AG04449 (cell line): ENCODE measurements at regions not wholly inside any gene's neighbourhood (a gene's known extent, or its start where the extent isn't known, plus 50 kb on each side); places are given as distances from the start of the nearest gene placed in this dataset.
A peak's percentile ranks its signal among the peaks of the same experiment; 100 is the strongest.
"Not testable (repeated sequence)": the region's sequence is repeated elsewhere in the genome, so short reads cannot be mapped to it uniquely, and the experiment has no call there.

Source experiments
- CTCF ChIA-PET: fragments of 350-600 bp; formaldehyde crosslinking; extraction: SDS; loops from one replicate; lab custom pipeline; 2021; ENCODE audit warnings: antibody characterized with exemption; lab: Yijun Ruan, JAX
- POLR2A ChIA-PET: fragments of 400-600, 350-600 bp; formaldehyde crosslinking; extraction: SDS; loops from one replicate; lab custom pipeline; 2020; ENCODE audit warnings: antibody characterized with exemption, inconsistent platforms; lab: Yijun Ruan, JAX
- DNase-seq: peaks from one replicate; pipeline ENCODE4 v3.0.0-alpha.2; 2010; ENCODE audit warnings: low read depth, low spot score
- H3K4me3 ChIP-seq: 2 replicates; pipeline ENCODE4 v1.5.1; 2011; ENCODE audit warnings: low read depth, mild to moderate bottlenecking, control low read depth, low read length

DNA sequence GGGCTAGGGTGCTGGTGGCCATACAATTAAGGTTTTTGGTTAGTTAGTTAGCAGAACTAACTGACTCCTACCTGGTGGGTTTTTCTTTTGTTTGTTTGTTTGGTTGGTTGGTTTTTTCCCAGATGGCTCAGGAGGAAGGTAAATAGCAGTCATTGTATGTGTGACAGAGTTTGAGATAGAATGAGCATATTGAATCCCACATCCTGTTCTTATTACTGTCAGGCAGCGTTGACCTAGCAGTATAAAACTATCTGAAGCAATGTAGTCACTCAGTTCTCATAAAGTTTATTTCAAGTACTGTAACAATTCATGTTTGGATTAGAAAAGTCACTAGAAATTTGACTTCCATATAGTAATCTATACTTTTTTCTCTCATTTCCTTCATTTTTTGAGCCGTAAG is 113.5 kb upstream of the NBPF19 start:
- CTCF ChIA-PET, DNase-seq, H3K4me3 ChIP-seq, POLR2A ChIA-PET: not testable (repeated sequence)

DNA sequence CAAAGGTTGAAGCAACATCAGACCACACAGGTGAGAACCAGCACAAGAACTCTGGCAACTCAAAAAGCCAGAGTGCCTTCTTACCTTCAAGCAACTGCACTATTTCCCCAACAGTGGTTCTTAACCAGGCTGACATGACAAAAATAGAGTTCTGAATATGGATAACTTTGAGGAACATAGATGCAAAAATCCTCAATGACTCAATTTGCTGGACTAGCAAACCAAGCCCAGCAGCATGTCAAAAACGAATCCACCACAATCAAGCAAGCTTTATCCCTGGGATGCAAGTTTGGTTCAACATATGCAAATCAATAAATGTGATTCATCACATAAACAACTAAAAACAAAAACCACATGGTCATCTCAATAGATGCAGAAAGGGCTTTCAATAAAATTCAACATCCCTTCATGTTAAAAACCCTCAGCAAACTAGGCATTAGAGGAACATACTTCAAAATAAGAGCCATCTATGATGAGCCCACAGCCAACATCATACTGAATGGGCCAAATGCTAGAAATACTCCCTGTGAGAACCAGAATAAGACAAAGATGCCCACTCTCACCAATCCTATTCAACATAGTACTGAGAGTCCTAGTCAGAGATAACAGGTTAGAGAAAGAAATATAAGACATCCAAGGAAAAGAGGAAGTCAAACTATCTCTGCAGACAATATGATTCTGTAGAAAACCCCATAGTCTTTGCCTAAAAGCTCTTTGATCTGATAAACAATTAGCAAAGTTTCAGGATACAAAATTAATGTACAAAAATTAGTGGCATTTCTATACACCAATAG is 110.5 kb upstream of the NBPF19 start:
- DNase-seq, CTCF ChIA-PET, POLR2A ChIA-PET, H3K4me3 ChIP-seq: not testable (repeated sequence)

DNA sequence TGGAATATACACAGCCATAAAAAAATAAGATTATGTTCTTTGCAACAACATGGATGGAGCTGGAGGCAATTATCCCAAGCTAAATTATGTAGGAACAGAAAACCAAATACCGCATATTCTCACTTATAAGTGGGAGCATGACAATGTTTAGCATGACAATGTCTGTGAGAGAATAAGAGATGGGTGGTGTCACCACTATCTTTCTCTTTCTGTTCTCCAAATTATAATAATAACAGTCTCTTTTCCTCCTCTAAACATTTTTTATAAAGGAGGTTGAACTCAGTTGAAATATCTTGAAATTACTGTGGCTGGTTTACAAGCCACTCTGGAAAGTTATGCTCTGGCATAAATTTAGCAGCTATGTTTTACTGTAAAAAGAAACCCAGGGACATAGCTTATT is 108.4 kb upstream of the NBPF19 start:
- CTCF ChIA-PET, result not testable (repeated sequence)

DNA sequence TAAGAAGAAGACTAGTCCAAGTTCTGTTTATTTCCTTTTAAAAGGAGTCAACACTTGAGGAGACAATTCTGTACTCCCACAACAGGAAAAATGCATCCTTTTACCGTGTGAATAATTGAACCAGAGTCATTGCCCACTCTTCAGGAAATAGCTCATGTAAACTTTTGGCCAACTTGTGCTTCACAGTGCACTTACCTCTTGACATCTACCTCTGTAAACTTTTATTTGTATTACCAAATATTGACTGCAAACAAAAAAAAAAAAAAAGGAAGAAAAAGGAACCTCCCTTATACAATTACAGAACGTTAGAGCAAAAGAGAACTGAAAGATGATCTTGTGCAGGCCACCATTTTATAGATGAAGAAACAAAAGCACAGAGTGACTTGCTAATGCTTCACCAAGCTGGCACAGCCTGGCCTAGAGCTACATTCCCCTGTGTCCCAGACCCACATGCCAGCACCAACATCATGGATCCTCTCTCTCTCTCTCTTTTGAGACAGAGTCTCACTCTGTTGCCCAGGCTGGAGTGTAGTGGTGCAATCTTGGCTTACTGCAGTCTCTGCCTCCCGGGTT is 107.3 kb upstream of the NBPF19 start:
- DNase-seq, POLR2A ChIA-PET, H3K4me3 ChIP-seq, CTCF ChIA-PET: not testable (repeated sequence)

More for the DNA sequence above, 108.4 kb upstream of the NBPF19 start:
- H3K4me3 ChIP-seq, DNase-seq, POLR2A ChIA-PET: not testable (repeated sequence)

DNA sequence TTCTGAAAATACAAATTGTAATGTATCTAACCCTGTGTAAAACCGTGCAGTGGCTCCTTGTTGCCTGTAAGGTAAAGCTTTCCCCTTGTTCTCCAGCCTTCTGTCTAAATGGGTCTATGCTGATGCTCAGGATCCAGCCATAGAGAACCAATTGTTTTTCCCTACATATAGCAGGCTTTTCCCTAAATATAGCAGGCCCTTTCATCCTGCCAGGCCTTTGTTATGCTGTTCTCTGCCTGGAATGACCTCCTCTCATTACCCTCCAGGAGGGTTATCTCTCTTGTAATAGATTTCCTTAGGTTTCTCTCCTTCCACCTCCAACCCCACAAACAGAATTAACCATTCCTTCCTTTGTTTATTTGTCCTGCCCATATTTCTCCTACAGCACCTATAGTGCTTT is 106.5 kb upstream of the NBPF19 start:
- DNase-seq, CTCF ChIA-PET, POLR2A ChIA-PET, H3K4me3 ChIP-seq: not testable (repeated sequence)

DNA sequence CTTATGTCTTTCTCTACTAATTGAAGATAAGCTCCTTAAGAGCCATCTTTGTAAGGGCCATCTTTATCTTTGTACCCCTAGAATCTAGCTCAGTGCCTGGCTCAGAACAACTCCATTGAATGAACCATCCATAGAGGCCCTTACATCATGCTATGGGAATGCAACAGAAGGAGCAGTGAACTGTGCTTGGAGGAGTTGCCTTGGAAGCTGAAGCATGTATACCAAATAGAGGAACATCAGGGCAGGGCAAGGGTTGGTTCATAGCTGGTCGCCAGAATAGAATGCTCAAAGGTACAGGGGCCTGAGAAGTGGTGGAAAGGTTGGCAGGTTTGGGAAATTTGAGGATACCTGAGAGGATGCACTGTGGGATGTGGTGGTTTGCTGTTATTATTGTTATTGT is 105.8 kb upstream of the NBPF19 start:
- DNase-seq, H3K4me3 ChIP-seq, CTCF ChIA-PET, POLR2A ChIA-PET: not testable (repeated sequence)

DNA sequence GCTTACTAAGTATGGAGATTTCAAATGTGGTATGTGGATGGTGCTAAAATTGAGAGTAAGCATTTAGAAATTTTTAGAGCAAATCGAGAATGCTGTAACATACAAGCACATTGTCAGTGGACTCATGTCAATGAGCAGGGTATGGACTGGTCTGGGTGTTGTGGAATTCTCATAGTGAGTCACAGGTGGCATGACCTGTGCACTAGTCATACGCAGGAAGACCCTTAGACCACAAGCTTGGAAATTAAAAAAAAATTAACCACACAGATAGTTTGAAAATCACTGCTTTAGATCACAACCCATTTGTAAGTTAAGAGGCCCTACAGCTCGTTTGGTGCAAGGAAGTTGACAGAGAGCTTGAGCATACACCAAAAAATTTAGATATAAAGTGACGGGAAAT is 102.9 kb upstream of the NBPF19 start:
- H3K4me3 ChIP-seq, CTCF ChIA-PET, POLR2A ChIA-PET, DNase-seq: not testable (repeated sequence)

DNA sequence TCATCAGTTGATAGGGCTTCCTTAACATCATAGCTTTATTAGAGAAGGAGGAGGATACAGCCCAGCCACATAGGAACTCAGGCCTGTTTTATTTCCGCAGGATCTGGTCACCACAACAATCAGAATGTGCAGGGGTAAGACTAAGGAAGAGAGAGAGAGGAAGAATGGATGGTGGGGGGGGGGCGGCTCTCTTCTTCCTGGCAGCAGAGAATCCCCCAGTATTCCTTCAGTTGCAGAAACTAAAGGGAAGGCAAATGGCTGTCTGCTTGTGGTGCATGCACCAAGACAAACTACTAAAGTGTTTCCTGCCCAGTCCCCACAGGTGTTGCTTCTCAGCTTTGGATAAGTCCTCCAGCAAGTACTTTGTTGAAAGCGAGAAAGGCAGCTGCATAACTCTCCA is 96.4 kb upstream of the NBPF19 start:
- POLR2A ChIA-PET, DNase-seq, H3K4me3 ChIP-seq, CTCF ChIA-PET: not testable (repeated sequence)

DNA sequence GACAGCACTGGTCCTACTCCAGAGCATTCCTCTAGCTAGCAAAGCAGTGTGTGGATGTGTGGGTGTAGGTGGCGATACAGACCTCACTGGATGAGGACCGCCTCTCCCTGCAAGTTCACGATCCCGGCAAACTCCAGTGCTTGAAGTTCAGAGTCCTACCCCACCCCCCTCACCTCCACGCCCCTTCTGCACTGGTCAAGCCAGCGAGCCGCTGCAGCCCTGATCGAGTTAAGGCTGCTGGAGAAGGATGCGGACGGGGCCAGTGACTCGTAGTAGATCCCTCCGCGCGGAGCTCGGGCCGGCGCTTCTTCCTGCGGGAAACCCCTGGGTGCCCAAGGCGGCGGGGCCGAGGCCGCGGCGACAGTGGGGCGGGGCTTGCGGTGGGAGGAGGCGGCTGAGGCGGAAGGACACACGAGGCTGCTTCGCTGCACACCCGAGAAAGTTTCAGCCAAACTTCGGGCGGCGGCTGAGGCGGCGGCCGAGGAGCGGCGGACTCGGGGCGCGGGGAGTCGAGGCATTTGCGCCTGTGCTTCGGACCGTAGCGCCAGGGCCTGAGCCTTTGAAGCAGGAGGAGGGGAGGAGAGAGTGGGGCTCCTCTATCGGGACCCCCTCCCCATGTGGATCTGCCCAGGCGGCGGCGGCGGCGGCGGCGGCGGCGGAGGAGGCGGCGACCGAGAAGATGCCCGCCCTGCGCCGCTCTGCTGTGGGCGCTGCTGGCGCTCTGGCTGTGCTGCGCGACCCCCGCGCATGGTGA is 84.5 kb upstream of the NBPF19 start:
- CTCF ChIA-PET, POLR2A ChIA-PET: not testable (repeated sequence)
- DNase-seq, result peak; percentile 17
- H3K4me3 ChIP-seq, result peak overlapping the region; percentile 57

DNA sequence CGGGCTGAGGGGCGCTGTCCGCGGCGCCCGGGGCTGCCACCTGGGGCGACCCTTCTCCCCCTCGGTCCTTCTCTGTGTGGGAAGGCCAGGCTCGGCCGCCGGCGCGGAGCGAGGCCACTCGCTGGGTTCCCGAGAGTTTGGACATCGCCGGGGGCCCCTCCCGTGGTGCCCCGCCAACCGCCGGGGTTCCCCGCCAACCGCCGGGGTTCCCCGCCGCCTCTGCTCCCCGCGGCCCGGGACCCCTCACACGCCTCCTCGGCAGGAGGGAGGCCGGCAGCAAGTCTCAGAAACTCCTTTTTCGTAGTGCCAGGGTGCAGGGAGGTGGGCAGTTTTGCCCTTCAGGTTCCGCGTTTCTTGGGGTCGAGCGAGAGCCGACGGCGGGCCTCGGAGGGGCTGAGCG is 83.9 kb upstream of the NBPF19 start:
- CTCF ChIA-PET, DNase-seq, POLR2A ChIA-PET: not testable (repeated sequence)
- H3K4me3 ChIP-seq, result peak overlapping the region; percentile 57

DNA sequence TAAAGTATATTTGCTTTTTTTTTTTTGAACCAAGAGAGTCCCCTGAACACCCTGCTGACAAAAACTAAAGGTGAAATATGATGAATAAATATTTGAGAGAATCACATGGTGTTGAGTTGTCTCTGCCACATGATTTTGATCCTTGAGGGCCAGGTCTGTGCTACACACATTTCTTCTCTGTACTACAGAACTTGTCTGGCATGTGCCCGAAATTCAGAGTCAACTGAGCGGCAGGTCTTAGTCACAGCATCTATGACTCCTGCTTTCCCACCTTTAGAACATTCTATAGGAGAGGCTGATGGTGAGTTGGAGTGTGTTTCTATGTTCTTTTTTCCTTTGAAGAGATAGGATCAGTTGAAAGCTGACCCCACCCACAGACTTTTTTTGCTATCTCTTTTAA is 79.0 kb upstream of the NBPF19 start:
- H3K4me3 ChIP-seq, POLR2A ChIA-PET, CTCF ChIA-PET, DNase-seq: not testable (repeated sequence)

DNA sequence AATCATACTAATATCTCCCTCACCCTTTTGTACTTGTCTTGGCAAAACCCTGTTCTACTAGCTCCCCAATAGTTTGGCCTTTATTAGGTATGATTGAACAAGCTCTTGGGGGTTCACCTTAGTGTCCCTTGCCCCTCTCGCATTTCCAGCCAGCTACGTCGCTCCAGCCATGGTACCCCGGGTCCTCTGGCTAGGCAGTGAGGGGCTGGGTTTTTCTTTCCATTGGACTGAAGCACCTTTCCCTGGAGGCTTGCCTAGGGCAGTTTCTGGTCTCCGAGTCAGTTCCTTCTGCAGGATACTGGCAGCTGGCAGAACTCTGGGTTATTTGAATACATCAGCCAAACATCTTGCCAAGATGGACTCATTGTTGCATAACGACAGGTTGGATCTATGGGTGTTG is 76.3 kb upstream of the NBPF19 start:
- DNase-seq, CTCF ChIA-PET, POLR2A ChIA-PET, H3K4me3 ChIP-seq: not testable (repeated sequence)

DNA sequence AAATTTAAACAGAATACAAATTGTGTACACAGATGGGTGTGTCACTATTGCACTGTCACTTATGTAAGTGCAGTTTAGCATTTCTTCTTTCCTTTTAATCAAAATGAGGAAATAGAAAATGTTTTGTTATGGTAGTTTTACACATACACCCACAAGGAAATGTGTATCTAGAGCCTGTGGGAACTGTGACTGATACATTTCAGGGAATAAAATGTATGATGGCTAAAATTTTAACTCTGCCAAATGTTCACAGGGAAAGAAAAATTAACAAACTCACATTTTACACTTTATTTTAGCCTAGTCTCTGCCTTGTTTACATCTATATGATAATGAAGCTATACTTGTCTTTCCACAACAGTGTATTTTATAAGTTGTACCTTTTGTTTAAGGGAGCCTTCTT is 66.4 kb upstream of the NBPF19 start:
- H3K4me3 ChIP-seq, CTCF ChIA-PET, POLR2A ChIA-PET, DNase-seq: not testable (repeated sequence)

DNA sequence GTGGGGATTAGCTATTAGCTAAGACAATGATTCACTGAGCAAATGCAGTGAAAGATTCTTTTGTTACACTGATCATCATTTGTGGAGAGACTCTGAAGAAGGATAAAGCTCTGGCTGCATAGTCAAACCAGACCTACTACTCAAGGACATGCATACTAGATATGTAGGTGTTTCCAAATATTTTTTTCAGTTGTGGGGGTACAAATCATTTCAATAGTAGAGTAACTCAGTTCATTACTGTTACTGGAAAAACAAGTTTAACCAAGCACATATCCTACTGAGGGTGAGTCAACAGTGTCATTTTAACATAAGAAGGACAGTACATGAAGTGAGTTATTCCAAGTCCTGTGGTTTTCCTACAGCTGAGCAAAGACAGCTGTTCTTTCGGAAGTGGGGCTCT is 59.5 kb upstream of the NBPF19 start:
- CTCF ChIA-PET, DNase-seq, POLR2A ChIA-PET, H3K4me3 ChIP-seq: not testable (repeated sequence)

DNA sequence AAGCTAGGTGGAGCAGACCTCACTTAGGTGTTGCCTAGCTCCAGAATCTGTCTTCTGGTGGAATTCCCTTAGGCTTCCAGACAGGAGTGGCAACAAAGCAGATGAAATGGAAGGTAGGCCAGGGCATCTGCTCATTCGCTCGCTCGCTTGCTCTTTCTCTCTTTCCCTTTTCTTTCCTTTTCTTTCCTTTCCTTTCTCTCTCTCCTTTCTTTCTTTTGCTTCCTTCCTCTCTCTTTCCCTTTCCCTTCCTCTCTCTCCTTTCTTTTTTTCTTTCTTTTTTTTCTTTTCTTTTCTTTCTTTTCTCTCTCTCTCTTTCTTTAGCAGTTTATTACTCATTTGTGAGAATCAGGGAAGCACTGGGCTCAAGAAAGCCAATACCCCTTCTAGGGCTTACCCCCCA is 56.1 kb upstream of the NBPF19 start:
- CTCF ChIA-PET, H3K4me3 ChIP-seq, DNase-seq, POLR2A ChIA-PET: not testable (repeated sequence)

DNA sequence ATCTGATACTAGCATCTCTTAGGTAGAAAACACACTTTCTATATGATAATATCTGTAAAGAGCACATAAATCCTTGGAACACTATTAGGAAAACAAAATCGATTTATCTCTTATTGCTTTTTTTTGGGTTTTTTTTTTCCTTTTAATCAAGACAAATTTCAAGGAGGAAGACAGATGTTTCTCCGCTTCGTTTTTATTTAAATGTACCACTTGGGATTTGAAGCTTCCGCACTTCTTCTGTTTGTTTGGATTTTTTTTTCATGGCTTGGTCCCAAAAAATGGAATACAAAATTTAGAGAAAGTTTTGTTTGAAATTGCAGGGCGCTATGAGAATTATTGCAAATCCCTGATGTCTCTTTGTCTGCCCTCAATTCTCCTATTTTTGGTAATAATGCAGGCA is 51.7 kb upstream of the NBPF19 start:
- DNase-seq, H3K4me3 ChIP-seq, CTCF ChIA-PET, POLR2A ChIA-PET: not testable (repeated sequence)
